ENCODE measurements at regions not wholly inside any gene's neighbourhood (a gene's known extent, or its start where the extent isn't known, plus 50 kb on each side); places are given as distances from the start of the nearest gene placed in this dataset.

- no peak overlapping the region for H3K9ac ChIP-seq (replicated peaks; ENCODE audit: extremely low read depth, insufficient read depth, low read length)
- H3K27me3 ChIP-seq (ENCODE audit: control insufficient read depth in 2 of 2, insufficient read depth in 2 of 2, low read length in 2 of 2): no peaks in the 10 kb centered on the region
- intact Hi-C loops (cut with micrococcal nuclease) (no loop called here), dilution Hi-C loops (cut with MboI; ENCODE audit: extremely low pct_ligation_motif_present, low sequenced_read_pairs) (no loop called here)
- no TSS peak for BruUV-seq (replicated peaks)
- DNase-seq (ENCODE audit: low read depth, low spot score) (no peak), FAIRE-seq (no peak)
- ChIA-PET CTCF (interaction anchor here (0.8 to 1.4 kb wide), 2 partner anchors 24 to 92 kb away, joined by 3 to 4 read pairs; no protein-coding TSS in a partner anchor), POLR2A (no interaction called here)
- H3K27ac ChIP-seq (ENCODE audit: insufficient read depth, low read depth, low read length): no peak overlapping the region
- no peaks in the 10 kb centered on the region for H3K36me3 ChIP-seq (ENCODE audit: control insufficient read depth in 2 of 2, extremely low read depth in 1 of 2, insufficient read depth in 2 of 2, low read length in 2 of 2)
- H3K9me3 ChIP-seq (replicated peaks; ENCODE audit: control insufficient read depth, insufficient read depth, low read length): no peaks in the 10 kb centered on the region
- no peaks in the 10 kb centered on the region for H3K9me1 ChIP-seq (replicated peaks; ENCODE audit: control insufficient read depth, extremely low read depth, insufficient read depth, low read length)
- H3K4me2 ChIP-seq (ENCODE audit: insufficient read depth, low read length): no peak overlapping the region
- H3K4me3 ChIP-seq (replicated peaks in 1 of 3; ENCODE audit: insufficient read depth in 1 of 3, low read depth in 1 of 3, low read length in 3 of 3): no peak overlapping the region
- H4K20me1 ChIP-seq (replicated peaks; ENCODE audit: control insufficient read depth, extremely low read depth, insufficient read depth, low read length): no peaks in the 10 kb centered on the region
- no peaks in the 10 kb centered on the region for H3K79me2 ChIP-seq (ENCODE audit: control insufficient read depth, insufficient read depth, low read length)
- H2AFZ ChIP-seq (ENCODE audit: low read depth, low read length): no peak overlapping the region
- no peak for TF ChIP-seq MAX (IDR thresholded peaks at IDR 0.05; ENCODE audit: insufficient read depth, insufficient read length)
- no peak for TF ChIP-seq GATA2 (IDR thresholded peaks at IDR 0.05; ENCODE audit: insufficient read depth, insufficient read length, low read depth, low read length)
- TF ChIP-seq JUN (IDR thresholded peaks at IDR 0.05; ENCODE audit: borderline replicate concordance, insufficient read depth, insufficient read length, low read depth): no peak
- TF ChIP-seq POLR2A (IDR thresholded peaks at IDR 0.05; ENCODE audit: low read depth, low read length): no peak
- no peak for TF ChIP-seq FOS (IDR thresholded peaks at IDR 0.05; ENCODE audit: borderline replicate concordance, insufficient read depth, low read length)
- no peak for TF ChIP-seq EZH2 (IDR thresholded peaks at IDR 0.05; ENCODE audit: borderline replicate concordance, low read depth, low read length, severe bottlenecking)
- TF ChIP-seq CTCF (IDR thresholded peaks at IDR 0.05; ENCODE audit: extremely low read depth in 1 of 2, insufficient read depth in 1 of 2, low read depth in 1 of 2, low read length in 2 of 2): no peak
- TF ChIP-seq POLR2AphosphoS5 (IDR thresholded peaks at IDR 0.05; ENCODE audit: insufficient read depth, low read depth, low read length): no peak
- no peak for TF ChIP-seq MYC (IDR thresholded peaks at IDR 0.05; ENCODE audit: low read depth, low read length)
- no peaks in the 10 kb centered on the region for H3K4me1 ChIP-seq (ENCODE audit: control insufficient read depth, extremely low read depth, insufficient read depth, low read length)
These were observed 50.7 kb upstream of the HDAC9 start for GRCh38 chr7:18444826-18445225.

Measured in endothelial cell of umbilical vein (primary cell).